Muscle of leg (tissue), 3 donors: ENCODE measurements at regions not wholly inside any gene's neighbourhood (a gene's known extent, or its start where the extent isn't known, plus 50 kb on each side); places are given as distances from the start of the nearest gene placed in this dataset.

Source experiments
- DNase-seq: peaks from one replicate; pipeline ENCODE4 v3.0.0; 2013
- H3K27ac ChIP-seq: one replicate; pipeline ENCODE4 v1.5.1; 2013; ENCODE audit warnings: mild to moderate bottlenecking, low read length, control low read depth
- H3K27me3 ChIP-seq: one replicate; pipeline ENCODE4 v1.6.1; 2013; ENCODE audit warnings: low read length; ENCODE audit not compliant: control insufficient read depth, insufficient read depth
- H3K36me3 ChIP-seq: one replicate; pipeline ENCODE4 v1.6.1; 2013; ENCODE audit warnings: low read length; ENCODE audit not compliant: control insufficient read depth, insufficient read depth
- H3K4me1 ChIP-seq: one replicate; pipeline ENCODE4 v1.6.1; 2013; ENCODE audit warnings: low read length; ENCODE audit not compliant: control insufficient read depth, insufficient read depth
- H3K4me3 ChIP-seq: one replicate; pipeline ENCODE4 v1.5.1; 2013; ENCODE audit warnings: low read length, control low read depth
- H3K9me3 ChIP-seq: replicated peaks from 2 replicates; pipeline ENCODE4 v1.6.1; 2013; ENCODE audit warnings: low read depth, low read length; ENCODE audit not compliant: control insufficient read depth
- WGBS: methylation state at CpG from one replicate; pipeline ENCODE4 v1.1.5; 2013; ENCODE audit warnings: missing lambda C conversion rate; ENCODE audit not compliant: insufficient coverage; 5-methylcytosine and 5-hydroxymethylcytosine counted together

- WGBS, result 66% methylated on average over 5 of the region's 8 CpGs
- no peaks in the 10 kb centered on the region for H3K36me3 ChIP-seq
- no peak for DNase-seq
- H3K4me3 ChIP-seq, result no peak overlapping the region
- H3K27me3 ChIP-seq, result no peaks in the 10 kb centered on the region
- no peaks in the 10 kb centered on the region for H3K4me1 ChIP-seq
- H3K9me3 ChIP-seq, result no peaks in the 10 kb centered on the region
- no peak overlapping the region for H3K27ac ChIP-seq
Measured at GRCh38 chr1:87506147-87506546, 177.5 kb downstream of the LMO4 start.

GRCh38 chr1:87508247-87508787 is 179.6 kb downstream of the LMO4 start:
- Histone ChIP-seq H3K27me3 (no peaks in the 10 kb centered on the region), H3K4me3 (no peak overlapping the region), H3K36me3 (no peaks in the 10 kb centered on the region), H3K4me1 (no peaks in the 10 kb centered on the region), H3K27ac (no peak overlapping the region), H3K9me3 (no peaks in the 10 kb centered on the region)
- DNase-seq, result no peak
- no CpG with 5 or more reads among the region's 1 CpG for WGBS

- Histone ChIP-seq H3K27ac (no peak overlapping the region), H3K36me3 (no peaks in the 10 kb centered on the region), H3K4me1 (no peaks in the 10 kb centered on the region), H3K9me3 (no peaks in the 10 kb centered on the region), H3K27me3 (no peaks in the 10 kb centered on the region), H3K4me3 (no peak overlapping the region)
- no peak for DNase-seq
- no CpG with 5 or more reads among the region's 3 CpGs for WGBS
Measured at GRCh38 chr1:87510540-87510939, 181.9 kb downstream of the LMO4 start.

GRCh38 chr1:87511449-87511848 is 182.8 kb downstream of the LMO4 start:
- H3K9me3 ChIP-seq, result no peaks in the 10 kb centered on the region
- DNase-seq, result no peak
- no peaks in the 10 kb centered on the region for H3K36me3 ChIP-seq
- no peaks in the 10 kb centered on the region for H3K4me1 ChIP-seq
- no peak overlapping the region for H3K27ac ChIP-seq
- no peak overlapping the region for H3K4me3 ChIP-seq
- H3K27me3 ChIP-seq, result no peaks in the 10 kb centered on the region
- no CpG with 5 or more reads among the region's 1 CpG for WGBS

- H3K4me1 ChIP-seq, result no peaks in the 10 kb centered on the region
- no CpG with 5 or more reads among the region's 2 CpGs for WGBS
- no peaks in the 10 kb centered on the region for H3K36me3 ChIP-seq
- H3K9me3 ChIP-seq, result no peaks in the 10 kb centered on the region
- no peak overlapping the region for H3K27ac ChIP-seq
- H3K4me3 ChIP-seq, result no peak overlapping the region
- H3K27me3 ChIP-seq, result no peaks in the 10 kb centered on the region
- no peak for DNase-seq
Measured at GRCh38 chr1:87512431-87512830, 183.8 kb downstream of the LMO4 start.

- Histone ChIP-seq H3K4me1 (no peaks in the 10 kb centered on the region), H3K4me3 (no peak overlapping the region), H3K27ac (no peak overlapping the region), H3K36me3 (no peaks in the 10 kb centered on the region), H3K27me3 (no peaks in the 10 kb centered on the region), H3K9me3 (no peaks in the 10 kb centered on the region)
- no peak for DNase-seq
- no CpG with 5 or more reads among the region's 4 CpGs for WGBS
Measured at GRCh38 chr1:87513255-87513654, 184.6 kb downstream of the LMO4 start.

GRCh38 chr1:87513966-87514660 is 185.4 kb downstream of the LMO4 start:
- Histone ChIP-seq H3K27me3 (no peaks in the 10 kb centered on the region), H3K4me3 (no peak overlapping the region), H3K36me3 (no peaks in the 10 kb centered on the region), H3K27ac (no peak overlapping the region), H3K4me1 (no peaks in the 10 kb centered on the region), H3K9me3 (no peaks in the 10 kb centered on the region)
- no CpG with 5 or more reads among the region's 4 CpGs for WGBS
- no peak for DNase-seq

GRCh38 chr1:87515781-87516180 is 187.1 kb downstream of the LMO4 start:
- WGBS, result 89% methylated on average over 1 of the region's 1 CpG
- Histone ChIP-seq H3K36me3 (no peaks in the 10 kb centered on the region), H3K9me3 (no peaks in the 10 kb centered on the region), H3K27ac (no peak overlapping the region), H3K27me3 (no peaks in the 10 kb centered on the region), H3K4me3 (no peak overlapping the region), H3K4me1 (no peaks in the 10 kb centered on the region)
- DNase-seq, result no peak

- no peak overlapping the region for H3K27ac ChIP-seq
- no peak for DNase-seq
- H3K4me3 ChIP-seq, result no peak overlapping the region
- H3K27me3 ChIP-seq, result no peaks in the 10 kb centered on the region
- H3K4me1 ChIP-seq, result peaks cover 2% of the 10 kb centered on the region
- no CpG with 5 or more reads among the region's 2 CpGs for WGBS
- H3K36me3 ChIP-seq, result no peaks in the 10 kb centered on the region
- H3K9me3 ChIP-seq, result no peaks in the 10 kb centered on the region
Measured at GRCh38 chr1:87518794-87519193, 190.1 kb downstream of the LMO4 start.

- WGBS, result no CpG with 5 or more reads among the region's 2 CpGs
Measured at GRCh38 chr1:87521452-87521851, 192.8 kb downstream of the LMO4 start.

GRCh38 chr1:87523466-87523865 is 194.8 kb downstream of the LMO4 start:
- Histone ChIP-seq H3K27me3 (no peaks in the 10 kb centered on the region), H3K4me1 (peaks cover 5% of the 10 kb centered on the region), H3K36me3 (no peaks in the 10 kb centered on the region), H3K27ac (no peak overlapping the region), H3K4me3 (no peak overlapping the region), H3K9me3 (no peaks in the 10 kb centered on the region)
- WGBS, result 0% methylated on average over 1 of the region's 3 CpGs
- peak; percentile 47 for DNase-seq

More at GRCh38 chr1:87521452-87521851, 192.8 kb downstream of the LMO4 start:
- H3K4me1 ChIP-seq, result peaks cover 5% of the 10 kb centered on the region
- H3K36me3 ChIP-seq, result no peaks in the 10 kb centered on the region
- H3K4me3 ChIP-seq, result no peak overlapping the region
- H3K27me3 ChIP-seq, result no peaks in the 10 kb centered on the region
- no peak for DNase-seq
- no peak overlapping the region for H3K27ac ChIP-seq
- H3K9me3 ChIP-seq, result no peaks in the 10 kb centered on the region
